HG02884 (cell line): ENCODE measurements at regions not wholly inside any gene's neighbourhood (a gene's known extent, or its start where the extent isn't known, plus 50 kb on each side); places are given as distances from the start of the nearest gene placed in this dataset.
"Not testable (repeated sequence)": the region's sequence is repeated elsewhere in the genome, so short reads cannot be mapped to it uniquely, and the experiment has no call there.

Experiments used
- ATAC-seq: cut with Tn5 transposase; IDR thresholded peaks from one replicate; pipeline ENCODE4 v1.9.1; 2021; ENCODE audit warnings: mild to moderate bottlenecking, moderate library complexity; ENCODE audit not compliant: unreplicated experiment

GRCh38 chr3:6714962-6715361, 146.0 kb upstream of the GRM7 start:
- ATAC-seq, result no peak

GRCh38 chr3:6716420-6716819, 144.5 kb upstream of the GRM7 start:
- ATAC-seq, result no peak

GRCh38 chr3:6717026-6717943, 143.6 kb upstream of the GRM7 start:
- peak; percentile 90 for ATAC-seq

- no peak for ATAC-seq
Observed at GRCh38 chr3:6719999-6720398, 140.9 kb upstream of the GRM7 start.

GRCh38 chr3:6721491-6721890, 139.4 kb upstream of the GRM7 start:
- ATAC-seq, result no peak

GRCh38 chr3:6723205-6723604, 137.7 kb upstream of the GRM7 start:
- no peak for ATAC-seq

- ATAC-seq, result no peak
Observed at GRCh38 chr3:6726811-6727210, 134.1 kb upstream of the GRM7 start.

GRCh38 chr3:6732807-6733206, 128.1 kb upstream of the GRM7 start:
- ATAC-seq, result no peak

- ATAC-seq, result no peak
Observed at GRCh38 chr3:6733699-6734394, 127.1 kb upstream of the GRM7 start.

- ATAC-seq, result no peak
Observed at GRCh38 chr3:6734395-6734746, 126.5 kb upstream of the GRM7 start.

GRCh38 chr3:6736836-6737629, 123.9 kb upstream of the GRM7 start:
- ATAC-seq, result no peak

GRCh38 chr3:6737630-6738029, 123.3 kb upstream of the GRM7 start:
- ATAC-seq, result no peak

GRCh38 chr3:6739288-6739687, 121.6 kb upstream of the GRM7 start:
- ATAC-seq, result no peak

GRCh38 chr3:6743067-6743720, 117.7 kb upstream of the GRM7 start:
- no peak for ATAC-seq

- ATAC-seq, result no peak
Observed at GRCh38 chr3:6746443-6746842, 114.5 kb upstream of the GRM7 start.

- no peak for ATAC-seq
Observed at GRCh38 chr3:6747017-6747416, 113.9 kb upstream of the GRM7 start.

GRCh38 chr3:6750782-6751181, 110.1 kb upstream of the GRM7 start:
- no peak for ATAC-seq

- no peak for ATAC-seq
Observed at GRCh38 chr3:6753536-6753935, 107.4 kb upstream of the GRM7 start.

- not testable (repeated sequence) for ATAC-seq
Observed at GRCh38 chr3:6769532-6770396, 91.2 kb upstream of the GRM7 start.

GRCh38 chr3:6770397-6770690, 90.6 kb upstream of the GRM7 start:
- ATAC-seq, result no peak
